Mesenchymal stem cell (in vitro differentiated cells and primary cell): ENCODE measurements at regions not wholly inside any gene's neighbourhood (a gene's known extent, or its start where the extent isn't known, plus 50 kb on each side); places are given as distances from the start of the nearest gene placed in this dataset.

ENCODE experiments used
- DNase-seq: peaks from one replicate; pipeline ENCODE4 v3.0.0-alpha.2; 2013
- H2AFZ ChIP-seq: one replicate; pipeline ENCODE4 v1.6.1; 2013; ENCODE audit warnings: low read depth, mild to moderate bottlenecking, control low read depth, inconsistent platforms, low read length, moderate library complexity
- H2AK5ac ChIP-seq: 2 replicates; pipeline ENCODE4 v1.6.1; 2013; ENCODE audit warnings: low read length, moderate library complexity, mild to moderate bottlenecking, inconsistent platforms; ENCODE audit not compliant: severe bottlenecking
- H2BK120ac ChIP-seq: one replicate; pipeline ENCODE4 v1.6.1; 2013; ENCODE audit warnings: low read depth, mild to moderate bottlenecking, inconsistent platforms, low read length, moderate library complexity
- H2BK12ac ChIP-seq, 2 experiments: one replicate each; pipeline ENCODE4 v1.6.1; 2013; ENCODE audit warnings: inconsistent platforms in 2 of 2, low read length in 2 of 2, mild to moderate bottlenecking in 2 of 2, moderate library complexity in 2 of 2, control low read depth in 1 of 2
- H2BK15ac ChIP-seq: one replicate; pipeline ENCODE4 v1.6.1; 2013; ENCODE audit warnings: mild to moderate bottlenecking, low read depth, inconsistent platforms; ENCODE audit not compliant: poor library complexity, severe bottlenecking
- H2BK5ac ChIP-seq: 2 replicates; pipeline ENCODE4 v1.6.1; 2013; ENCODE audit warnings: low read depth, mild to moderate bottlenecking, low read length, control low read depth, inconsistent platforms; ENCODE audit not compliant: poor library complexity, severe bottlenecking
- H3K14ac ChIP-seq, 2 experiments: one replicate each; pipeline ENCODE4 v1.6.1; 2013; ENCODE audit warnings: inconsistent platforms in 2 of 2, low read length in 2 of 2, control low read depth in 1 of 2, mild to moderate bottlenecking in 1 of 2, moderate library complexity in 1 of 2
- H3K18ac ChIP-seq, 2 experiments: one replicate each; pipeline ENCODE4 v1.6.1; 2013; ENCODE audit warnings: inconsistent platforms in 2 of 2, low read length in 2 of 2, control low read depth in 1 of 2, low read depth in 1 of 2, mild to moderate bottlenecking in 1 of 2
- H3K23ac ChIP-seq, 2 experiments: one replicate each; pipeline ENCODE4 v1.6.1; 2013; ENCODE audit warnings: inconsistent platforms in 2 of 2, low read length in 2 of 2, mild to moderate bottlenecking in 2 of 2, moderate library complexity in 2 of 2, control low read depth in 1 of 2
- H3K27ac ChIP-seq: 2 replicates; pipeline ENCODE4 v1.5.1; 2013; ENCODE audit warnings: mild to moderate bottlenecking, moderate library complexity, low read length, control low read depth, inconsistent platforms; ENCODE audit not compliant: poor library complexity, severe bottlenecking
- H3K27me3 ChIP-seq, 2 experiments: 2 replicates each; pipeline versions ENCODE4 v1.6.1 to v1.7.0; 2013; ENCODE audit warnings: low read length in 2 of 2, mild to moderate bottlenecking in 2 of 2, moderate library complexity in 2 of 2, control low read depth in 1 of 2, inconsistent platforms in 1 of 2; ENCODE audit not compliant: control insufficient read depth in 1 of 2, insufficient read depth in 1 of 2
- H3K36me3 ChIP-seq, 2 experiments: 2 replicates each; pipeline versions ENCODE4 v1.6.1 to v1.7.0; 2013; ENCODE audit warnings: low read length in 2 of 2, control low read depth in 1 of 2, inconsistent platforms in 1 of 2, low read depth in 1 of 2, mild to moderate bottlenecking in 1 of 2; ENCODE audit not compliant: insufficient read depth in 2 of 2, control insufficient read depth in 1 of 2
- H3K4ac ChIP-seq, 2 experiments: one replicate each; pipeline ENCODE4 v1.6.1; 2013; ENCODE audit warnings: inconsistent platforms in 2 of 2, low read length in 2 of 2, mild to moderate bottlenecking in 2 of 2, moderate library complexity in 2 of 2, control low read depth in 1 of 2, low read depth in 1 of 2
- H3K4me1 ChIP-seq: 2 replicates; pipeline ENCODE4 v1.6.1; 2013; ENCODE audit warnings: low read depth, low read length, control low read depth; ENCODE audit not compliant: control insufficient read depth, insufficient read depth
- H3K4me2 ChIP-seq: 2 replicates; pipeline ENCODE4 v1.6.1; 2013; ENCODE audit warnings: low read length, mild to moderate bottlenecking, inconsistent platforms; ENCODE audit not compliant: poor library complexity, severe bottlenecking
- H3K4me3 ChIP-seq, 2 experiments: 2 replicates each; pipeline versions ENCODE4 v1.5.1 to v1.7.0; 2013; ENCODE audit warnings: low read length in 2 of 2, mild to moderate bottlenecking in 2 of 2, control low read depth in 1 of 2, low read depth in 1 of 2; ENCODE audit not compliant: insufficient read depth in 1 of 2
- H3K79me1 ChIP-seq: replicated peaks from 2 replicates; pipeline ENCODE4 v1.6.1; 2013; ENCODE audit warnings: mild to moderate bottlenecking, control low read depth, low read length, inconsistent platforms; ENCODE audit not compliant: poor library complexity, severe bottlenecking
- H3K9ac ChIP-seq: 2 replicates; pipeline ENCODE4 v1.7.0; 2013; ENCODE audit warnings: mild to moderate bottlenecking, low read length, moderate library complexity
- H3K9me3 ChIP-seq: 2 replicates; pipeline ENCODE4 v1.7.0; 2013; ENCODE audit warnings: mild to moderate bottlenecking, low read length; ENCODE audit not compliant: control insufficient read depth
- H4K8ac ChIP-seq: one replicate; pipeline ENCODE4 v1.6.1; 2013; ENCODE audit warnings: inconsistent platforms, mild to moderate bottlenecking, low read length, moderate library complexity
- H4K91ac ChIP-seq: one replicate; pipeline ENCODE4 v1.6.1; 2013; ENCODE audit warnings: mild to moderate bottlenecking, low read length, inconsistent platforms
- WGBS: methylation state at CpG from one replicate; pipeline ENCODE4 v1.1.7; 2013; ENCODE audit warnings: mixed read lengths; 5-methylcytosine and 5-hydroxymethylcytosine counted together

- H2AFZ ChIP-seq: no peak overlapping the region
- H3K79me1 ChIP-seq: no peaks in the 10 kb centered on the region
- H3K27ac ChIP-seq: no peak overlapping the region
- WGBS: 44% methylated on average over 4 of the region's 4 CpGs
- peak overlapping the region; percentile 15 for H3K9ac ChIP-seq
- H4K91ac ChIP-seq: no peak overlapping the region
- H3K27me3 ChIP-seq: no peaks in the 10 kb centered on the region
- no peak overlapping the region for H4K8ac ChIP-seq
- no peak overlapping the region for H3K14ac ChIP-seq
- no peak overlapping the region for H2BK12ac ChIP-seq
- H2BK120ac ChIP-seq: no peak overlapping the region
- no peak overlapping the region for H3K4me3 ChIP-seq
- H3K9me3 ChIP-seq: no peaks in the 10 kb centered on the region
- no peaks in the 10 kb centered on the region for H3K36me3 ChIP-seq
- H3K4me1 ChIP-seq: no peaks in the 10 kb centered on the region
- H2BK15ac ChIP-seq: no peak overlapping the region
- H3K23ac ChIP-seq: no peak overlapping the region
- no peak for DNase-seq
- no peak overlapping the region for H2BK5ac ChIP-seq
- H2AK5ac ChIP-seq: no peak overlapping the region
- H3K4ac ChIP-seq: no peak overlapping the region
- H3K18ac ChIP-seq: no peak overlapping the region
- no peak overlapping the region for H3K4me2 ChIP-seq
These were observed 137.6 kb downstream of the FAM124B start for GRCh38 chr2:224264259-224264658.

DNA sequence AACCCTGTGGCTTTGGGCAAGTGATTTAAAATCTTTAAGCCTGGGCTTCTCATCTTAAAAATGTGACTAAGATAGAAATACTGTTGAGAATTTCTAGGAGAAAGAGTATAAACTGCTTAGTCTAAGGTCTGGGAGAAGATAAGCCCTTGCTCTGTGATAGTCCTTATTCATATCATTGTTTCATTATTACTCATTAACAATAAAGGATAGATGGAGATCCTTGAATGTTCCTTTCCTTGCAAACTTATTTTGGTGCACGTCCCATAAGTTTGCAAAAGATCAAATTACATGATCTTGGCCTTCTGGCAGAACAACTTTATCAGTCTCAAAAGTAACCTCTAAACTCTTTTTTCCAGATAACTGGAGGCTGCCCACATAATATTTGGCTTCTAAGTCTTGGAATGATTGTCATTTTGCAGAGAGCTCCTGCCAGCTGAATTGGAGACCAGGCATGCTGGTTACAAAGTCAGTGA is 138.3 kb downstream of the FAM124B start:
- Histone ChIP-seq H2AFZ (no peak overlapping the region), H3K9me3 (no peaks in the 10 kb centered on the region), H3K79me1 (no peaks in the 10 kb centered on the region), H3K14ac (no peak overlapping the region), H3K23ac (no peak overlapping the region), H3K4ac (no peak overlapping the region), H4K91ac (no peak overlapping the region), H3K36me3 (no peaks in the 10 kb centered on the region), H3K9ac (peak overlapping the region; percentile 58), H3K27me3 (no peaks in the 10 kb centered on the region), H3K18ac (no peak overlapping the region), H2BK120ac (no peak overlapping the region), H3K4me2 (no peak overlapping the region), H3K27ac (no peak overlapping the region), H3K4me3 (no peak overlapping the region), H4K8ac (no peak overlapping the region), H2BK15ac (no peak overlapping the region), H2BK12ac (no peak overlapping the region), H2BK5ac (no peak overlapping the region), H2AK5ac (no peak overlapping the region), H3K4me1 (no peaks in the 10 kb centered on the region)
- WGBS: 60% methylated on average over 1 of the region's 1 CpG
- DNase-seq: peak; percentile 28

DNA sequence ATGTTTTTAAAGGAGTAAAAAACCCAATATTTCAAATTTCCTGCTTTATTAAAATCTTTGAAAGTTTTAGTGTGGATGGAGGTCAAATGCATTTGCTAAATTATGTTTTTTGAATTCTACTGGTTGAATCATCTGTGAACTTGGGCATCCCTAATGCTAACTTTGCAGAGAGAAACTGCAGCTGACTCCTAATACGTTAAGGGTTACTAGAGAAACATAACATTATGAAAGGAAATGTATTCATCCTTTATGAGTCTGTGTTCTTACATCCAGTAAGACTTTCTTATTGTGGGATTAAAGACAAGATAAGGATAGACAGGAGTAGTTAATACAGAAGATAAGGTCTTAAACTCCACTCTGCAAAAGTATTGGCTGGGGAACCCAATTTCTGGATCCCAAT is 140.6 kb downstream of the FAM124B start:
- no peak overlapping the region for H2BK120ac ChIP-seq

DNA sequence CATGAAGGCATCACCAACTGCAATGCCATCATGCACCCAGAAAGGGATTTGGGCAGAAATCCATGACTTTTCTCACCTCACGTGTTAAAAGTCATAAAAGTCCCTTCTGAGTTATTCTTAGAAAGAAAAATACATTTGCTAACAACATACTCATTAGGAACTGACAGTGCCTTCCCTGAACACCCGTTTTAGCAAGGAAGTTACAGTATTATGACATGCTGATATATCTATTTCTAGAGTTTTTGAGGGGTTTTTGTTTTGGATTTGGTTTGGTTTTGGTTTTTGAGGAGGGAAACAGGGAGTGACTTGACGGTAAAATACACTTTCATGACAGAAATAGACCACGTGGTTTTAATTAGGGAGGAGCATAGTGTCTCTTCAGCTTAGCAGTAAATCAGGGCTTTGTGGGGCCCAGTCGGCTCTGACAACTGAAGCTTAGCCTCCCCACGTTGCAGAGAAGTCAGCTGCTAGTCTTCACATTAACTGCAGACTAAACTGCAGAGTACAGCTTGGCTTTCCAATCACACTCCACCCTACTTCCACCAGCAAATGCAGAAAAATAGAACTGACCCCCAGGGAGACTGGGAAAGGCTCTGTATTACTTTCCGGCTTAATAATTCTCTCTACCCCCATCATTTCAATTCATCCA is 141.4 kb downstream of the FAM124B start:
- H3K14ac ChIP-seq: no peak overlapping the region
- H3K4ac ChIP-seq: no peak overlapping the region
- H3K9me3 ChIP-seq: no peaks in the 10 kb centered on the region
- H2BK15ac ChIP-seq: no peak overlapping the region
- H3K4me2 ChIP-seq: no peak overlapping the region
- H2AFZ ChIP-seq: no peak overlapping the region
- no peak overlapping the region for H2BK5ac ChIP-seq
- H3K79me1 ChIP-seq: no peaks in the 10 kb centered on the region
- no peak overlapping the region for H2AK5ac ChIP-seq
- H3K36me3 ChIP-seq: no peaks in the 10 kb centered on the region
- no peak overlapping the region for H2BK12ac ChIP-seq
- H3K27me3 ChIP-seq: no peaks in the 10 kb centered on the region
- H3K23ac ChIP-seq: no peak overlapping the region
- no peak overlapping the region for H3K4me3 ChIP-seq
- 55% methylated on average over 7 of the region's 7 CpGs for WGBS
- no peak overlapping the region for H4K91ac ChIP-seq
- H4K8ac ChIP-seq: no peak overlapping the region
- H3K18ac ChIP-seq: no peak overlapping the region
- no peak overlapping the region for H2BK120ac ChIP-seq
- H3K4me1 ChIP-seq: no peaks in the 10 kb centered on the region
- DNase-seq: peak; percentile 53
- H3K27ac ChIP-seq: no peak overlapping the region
- H3K9ac ChIP-seq: peak overlapping the region; percentile 50

More for the DNA sequence above, 140.6 kb downstream of the FAM124B start:
- Histone ChIP-seq H3K9ac (peak overlapping the region; percentile 50), H3K9me3 (no peaks in the 10 kb centered on the region), H3K27me3 (no peaks in the 10 kb centered on the region), H2BK5ac (no peak overlapping the region), H3K23ac (no peak overlapping the region), H3K36me3 (no peaks in the 10 kb centered on the region), H4K91ac (no peak overlapping the region), H2BK12ac (no peak overlapping the region), H3K4me1 (no peaks in the 10 kb centered on the region), H2AFZ (no peak overlapping the region), H2AK5ac (no peak overlapping the region), H3K4me2 (no peak overlapping the region), H3K18ac (no peak overlapping the region), H3K4me3 (no peak overlapping the region), H3K27ac (no peak overlapping the region), H3K14ac (no peak overlapping the region), H2BK15ac (no peak overlapping the region), H3K79me1 (no peaks in the 10 kb centered on the region), H4K8ac (no peak overlapping the region), H3K4ac (no peak overlapping the region)
- peak; percentile 70 for DNase-seq
- no CpG with 5 or more reads among the region's 1 CpG for WGBS
